Middle frontal gyrus (tissue), 1 donor: ENCODE measurements at regions not wholly inside any gene's neighbourhood (a gene's known extent, or its start where the extent isn't known, plus 50 kb on each side); places are given as distances from the start of the nearest gene placed in this dataset.

Experiments
- DNase-seq: peaks from one replicate; pipeline ENCODE4 v3.0.0-alpha.2; 2015; ENCODE audit warnings: low spot score; ENCODE audit errors: extremely low spot score

- no peak for DNase-seq
Observed at GRCh38 chr1:213715182-213715581, 272.6 kb upstream of the PROX1 start.

GRCh38 chr1:213719462-213719861 lies 268.3 kb upstream of the PROX1 start:
- no peak for DNase-seq

- DNase-seq: no peak
Observed at GRCh38 chr1:213720032-213720431, 267.7 kb upstream of the PROX1 start.

- DNase-seq: no peak
Observed at GRCh38 chr1:213723187-213723586, 264.6 kb upstream of the PROX1 start.

DNA sequence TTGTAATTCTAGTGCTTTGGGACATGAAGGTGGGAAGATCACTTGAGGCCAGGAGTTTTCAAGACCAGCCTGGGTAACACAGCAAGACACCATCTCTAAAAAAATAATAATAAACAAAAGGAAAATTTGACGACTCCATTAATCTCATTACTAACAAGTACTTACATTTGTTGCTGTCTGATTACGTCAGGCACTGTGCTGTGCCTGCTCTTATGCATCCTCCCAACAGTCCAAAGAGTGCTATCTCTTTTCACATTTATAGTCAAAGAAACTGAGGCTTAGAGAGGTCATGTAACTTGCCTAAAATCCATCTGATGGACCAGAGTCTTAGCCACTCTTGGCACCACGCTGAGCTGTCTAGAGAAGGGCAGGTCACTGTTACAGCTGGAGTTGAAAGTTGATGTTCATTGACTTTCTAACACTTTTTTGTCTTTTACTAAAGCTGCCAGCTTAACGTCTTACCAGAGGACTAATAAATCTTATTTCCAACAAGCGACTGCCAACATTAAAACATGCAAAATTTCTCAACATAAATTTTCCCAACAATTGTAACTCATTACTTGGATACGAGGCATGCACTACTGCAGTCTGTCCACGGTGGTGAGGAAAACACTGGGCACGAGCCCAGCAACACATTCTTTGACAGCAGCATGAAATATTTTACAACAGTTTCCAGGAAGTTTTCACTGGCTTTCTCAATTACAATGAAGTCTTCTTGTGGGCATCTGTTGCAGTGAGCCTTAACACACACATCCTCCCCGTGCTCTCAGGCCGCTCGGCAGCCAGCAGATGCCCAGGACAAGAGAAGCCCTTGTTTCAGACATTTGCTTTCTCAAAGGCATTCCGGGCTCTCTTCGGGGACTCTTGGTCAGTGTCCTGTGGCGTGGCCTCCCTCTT lies 262.9 kb upstream of the PROX1 start:
- peak; percentile 6 for DNase-seq

DNA sequence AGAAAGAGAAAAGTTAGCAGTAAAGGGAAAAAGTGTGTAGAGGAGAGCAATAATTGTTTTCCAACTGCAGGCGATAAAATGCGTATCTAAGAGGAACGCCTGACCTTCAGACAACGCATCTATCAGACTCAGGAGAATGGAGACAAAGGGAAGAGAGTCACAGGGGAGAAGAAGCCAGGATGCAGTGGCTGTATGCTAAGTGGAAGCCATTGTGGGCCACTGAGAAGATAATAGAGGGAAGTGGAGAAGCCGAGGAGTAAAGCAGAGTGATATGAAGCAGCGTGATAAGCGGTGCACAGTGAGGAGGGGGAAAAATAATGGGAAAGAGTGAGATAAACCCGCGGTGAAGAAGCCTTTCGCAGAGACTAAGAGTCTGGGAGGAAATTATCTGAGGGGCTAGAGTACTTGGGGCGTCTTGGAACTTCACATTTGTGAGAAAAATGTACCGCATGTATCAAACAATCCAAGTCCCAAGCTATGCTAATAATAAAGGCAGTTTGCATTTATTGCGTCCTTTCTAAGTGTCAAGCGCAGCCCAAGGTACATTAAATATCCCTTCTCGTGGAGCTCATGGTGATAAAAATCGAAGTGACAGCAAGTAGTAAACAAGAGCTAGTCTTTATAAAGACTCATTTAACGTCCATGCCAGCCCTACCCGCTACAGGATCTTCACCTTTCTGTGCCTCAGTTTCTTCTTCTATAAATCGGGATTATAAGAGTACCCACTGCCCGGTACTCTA lies 259.8 kb upstream of the PROX1 start:
- no peak for DNase-seq

DNA sequence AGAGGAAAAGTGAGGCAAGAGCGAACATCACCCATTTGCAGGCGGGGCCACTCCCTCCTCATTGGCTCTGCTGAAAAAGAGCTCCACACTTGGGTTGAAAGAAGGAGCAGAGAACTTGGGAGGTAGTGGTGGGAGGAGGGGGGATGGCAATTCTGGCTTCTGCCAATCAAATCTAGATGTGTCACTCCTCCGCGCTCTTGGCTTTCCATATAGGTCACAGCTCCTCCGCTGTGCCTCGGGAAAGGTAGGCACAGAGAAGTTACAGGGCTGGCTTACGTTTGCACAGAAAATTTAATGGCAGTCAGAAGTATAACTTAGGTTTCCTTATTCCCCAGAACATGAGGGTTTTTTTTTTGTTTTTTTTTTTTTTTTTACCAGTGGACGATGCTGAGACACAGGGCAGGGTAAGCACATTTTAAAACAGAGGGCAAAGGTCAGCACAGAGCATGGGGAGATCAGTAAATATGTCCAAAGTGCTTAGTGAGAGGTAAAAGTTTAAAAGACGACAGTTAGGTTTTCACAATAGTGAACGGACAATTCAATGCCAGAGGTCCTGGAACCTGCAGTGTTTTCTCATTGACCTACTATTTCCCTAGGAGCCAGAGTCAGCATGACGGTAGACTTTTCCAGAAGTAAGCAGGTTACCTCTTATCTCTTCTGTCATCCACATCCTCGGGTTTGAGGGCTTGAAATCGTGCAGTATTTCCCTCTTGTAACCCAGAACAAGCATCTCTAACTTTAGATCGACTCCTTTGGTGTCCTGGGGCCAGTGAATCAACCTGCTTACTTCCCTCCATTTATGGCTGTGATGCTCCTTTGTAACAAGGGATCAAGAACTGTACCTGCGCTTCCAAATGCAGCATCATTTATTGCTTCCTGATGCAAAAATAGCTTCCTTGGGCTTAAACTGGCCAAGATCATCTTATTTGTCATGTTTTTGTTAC lies 258.9 kb upstream of the PROX1 start:
- no peak for DNase-seq

- DNase-seq: no peak
Observed at GRCh38 chr1:213733705-213734104, 254.1 kb upstream of the PROX1 start.

DNA sequence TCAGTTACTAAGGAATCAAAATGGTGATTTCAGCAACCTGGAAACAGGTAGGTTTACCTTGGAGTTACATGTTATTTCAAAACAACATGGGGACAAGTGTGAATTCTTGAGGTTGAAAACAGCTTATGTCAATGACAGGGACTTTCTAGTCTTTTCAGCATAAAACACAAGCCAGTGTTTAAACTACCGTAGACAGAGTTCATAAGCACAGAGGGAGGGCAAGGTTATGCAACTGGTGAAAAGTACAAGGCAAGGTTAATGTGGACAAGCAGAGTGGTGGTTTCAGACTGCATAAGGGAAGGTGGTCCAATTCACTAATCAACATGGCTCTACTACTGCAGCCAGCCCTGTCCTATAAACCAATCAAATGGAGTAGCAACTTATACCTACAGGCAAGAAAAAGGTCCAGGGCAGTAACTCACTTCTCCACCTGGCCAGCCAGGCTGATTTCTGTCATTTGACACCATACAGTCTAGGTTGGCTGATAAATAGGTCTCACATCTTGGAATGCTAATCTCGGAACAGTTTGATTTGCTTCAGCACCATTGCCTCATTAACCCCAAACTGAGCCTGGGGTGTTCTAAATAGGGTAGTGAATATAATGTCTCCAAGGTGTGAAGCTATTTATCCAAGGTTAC lies 250.3 kb upstream of the PROX1 start:
- no peak for DNase-seq

GRCh38 chr1:213738658-213739057 lies 249.1 kb upstream of the PROX1 start:
- no peak for DNase-seq

GRCh38 chr1:213742992-213743391 lies 244.8 kb upstream of the PROX1 start:
- DNase-seq: no peak

DNA sequence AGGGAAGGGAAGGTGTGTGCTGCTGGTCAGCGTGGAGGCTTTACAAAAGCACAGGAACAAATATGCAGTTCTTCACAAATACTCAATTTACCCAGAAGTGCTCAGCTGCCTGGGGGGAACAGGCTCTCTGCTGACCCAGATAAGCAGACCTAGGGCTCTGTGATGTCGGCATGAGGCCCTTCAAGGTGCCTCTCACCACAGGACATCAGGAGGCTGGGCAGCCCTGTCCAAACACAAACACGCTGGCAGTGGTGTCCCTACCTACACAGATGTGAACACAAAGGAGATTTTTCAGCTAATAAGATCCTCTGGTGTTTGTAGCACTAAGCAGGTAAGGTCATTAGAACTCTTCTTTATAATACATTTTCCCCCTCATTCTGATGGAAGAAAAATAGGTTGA lies 243.0 kb upstream of the PROX1 start:
- no peak for DNase-seq

- DNase-seq: no peak
Observed at GRCh38 chr1:213745451-213745850, 242.3 kb upstream of the PROX1 start.

GRCh38 chr1:213749558-213749957 lies 238.2 kb upstream of the PROX1 start:
- DNase-seq: no peak

- no peak for DNase-seq
Observed at GRCh38 chr1:213750231-213751063, 237.3 kb upstream of the PROX1 start.

DNA sequence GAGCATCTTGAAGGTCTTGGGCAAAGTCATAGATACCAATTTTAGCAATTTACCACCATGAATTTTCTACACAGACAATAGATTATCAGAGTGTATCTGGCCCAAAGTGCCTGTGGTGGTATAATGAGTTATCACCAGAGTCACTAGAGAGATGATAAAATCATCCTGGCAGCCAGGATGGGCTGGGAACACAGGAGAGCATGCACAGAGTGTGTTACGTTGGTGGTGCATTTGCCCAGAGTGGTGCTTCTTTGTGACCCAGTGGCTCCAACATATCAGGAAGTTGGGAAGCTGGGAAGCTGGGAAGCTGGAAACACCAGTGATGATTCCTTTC lies 236.7 kb upstream of the PROX1 start:
- DNase-seq: no peak

- DNase-seq: no peak
Observed at GRCh38 chr1:213759359-213760181, 228.2 kb upstream of the PROX1 start.

DNA sequence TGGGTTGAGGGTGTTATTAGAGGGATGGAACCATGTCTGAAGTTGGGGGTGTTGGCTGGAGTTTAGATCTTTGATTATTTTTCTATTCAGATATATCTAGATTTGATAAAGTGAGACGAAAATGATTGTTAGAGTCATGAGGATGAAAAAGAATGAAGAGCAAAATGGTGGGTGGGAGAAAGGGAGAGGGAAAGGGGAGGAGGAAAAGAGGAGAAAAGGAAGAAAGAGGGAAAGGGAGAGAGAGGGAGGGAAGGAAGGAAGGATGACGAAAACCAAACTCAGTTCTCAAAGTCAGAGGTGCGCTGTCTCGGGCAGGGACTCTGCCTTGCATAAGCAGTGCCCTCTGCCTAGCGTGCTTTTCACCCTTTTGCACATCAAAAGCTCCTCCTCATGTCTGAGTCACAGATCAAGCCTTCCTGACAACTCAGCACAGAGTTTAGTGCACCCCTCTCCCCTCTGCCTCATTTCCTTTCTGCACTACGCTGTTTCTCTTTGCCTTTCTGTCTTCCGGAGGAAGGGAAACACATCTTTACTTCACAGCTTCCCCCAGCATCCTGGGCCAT lies 225.8 kb upstream of the PROX1 start:
- DNase-seq: no peak

DNA sequence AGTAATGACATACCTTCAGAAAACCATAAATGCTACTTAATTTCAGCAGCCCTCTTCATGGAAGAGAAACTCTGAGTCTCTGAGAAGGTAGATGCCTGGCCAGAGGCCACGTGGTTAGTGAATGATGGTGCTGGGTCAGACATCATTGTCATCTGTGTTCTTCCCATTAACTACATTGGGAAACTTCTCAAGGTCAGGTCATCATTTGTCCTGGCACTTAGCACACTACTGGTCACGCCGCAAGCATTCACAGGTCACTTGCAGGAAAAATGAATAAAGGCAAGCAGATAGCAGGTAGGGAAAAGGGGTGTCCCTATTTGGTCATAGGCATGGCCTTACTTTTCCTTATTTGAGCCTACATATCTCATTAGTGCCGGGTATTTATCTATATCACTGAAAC lies 220.1 kb upstream of the PROX1 start:
- DNase-seq: no peak
